ENCODE measurements at regions not wholly inside any gene's neighbourhood (a gene's known extent, or its start where the extent isn't known, plus 50 kb on each side); places are given as distances from the start of the nearest gene placed in this dataset.
"Not testable (repeated sequence)": the region's sequence is repeated elsewhere in the genome, so short reads cannot be mapped to it uniquely, and the experiment has no call there.

- DNase-seq (ENCODE audit: low read depth in 2 of 3, low spot score in 1 of 3): no peak
These were observed 175.2 kb upstream of the ARID1B start for GRCh38 chr6:156602066-156602385.

GRCh38 chr6:156601152-156602065 lies 175.8 kb upstream of the ARID1B start:
- DNase-seq (ENCODE audit: low read depth in 2 of 3, low spot score in 1 of 3): no peak

- no peak for DNase-seq (ENCODE audit: low read depth in 2 of 3, low spot score in 1 of 3)
These were observed 176.5 kb upstream of the ARID1B start for GRCh38 chr6:156600678-156601077.

DNA sequence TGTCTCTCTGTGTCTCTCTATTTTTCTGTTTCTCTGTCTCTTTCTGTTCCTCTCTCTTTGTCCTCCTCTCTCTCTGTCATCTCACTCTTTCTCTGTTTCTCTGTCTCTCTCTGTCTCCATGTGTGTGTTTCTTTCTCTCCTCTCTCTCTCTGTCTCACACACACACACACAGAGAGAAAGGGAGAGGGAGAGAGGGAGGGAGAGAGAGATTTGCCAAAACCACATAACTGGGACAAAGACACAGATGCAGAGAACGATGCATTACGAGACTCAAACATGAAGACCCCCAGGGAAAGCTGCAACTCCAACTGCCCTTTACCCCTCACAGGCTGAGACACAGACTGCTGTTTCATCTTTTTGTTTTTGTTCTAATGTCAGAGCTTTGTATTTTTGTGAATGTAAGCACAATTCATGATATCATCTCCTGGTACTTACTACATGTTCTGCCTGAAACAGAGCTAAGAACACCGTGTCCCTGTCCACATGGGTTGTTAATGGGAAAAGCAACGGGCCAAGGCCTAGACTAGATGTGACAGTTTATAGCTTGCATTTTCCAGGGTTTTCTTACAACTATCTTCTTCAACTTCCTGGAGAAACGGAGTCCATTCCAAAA lies 177.1 kb upstream of the ARID1B start:
- no peak for DNase-seq (ENCODE audit: low read depth in 2 of 3, low spot score in 1 of 3)

DNA sequence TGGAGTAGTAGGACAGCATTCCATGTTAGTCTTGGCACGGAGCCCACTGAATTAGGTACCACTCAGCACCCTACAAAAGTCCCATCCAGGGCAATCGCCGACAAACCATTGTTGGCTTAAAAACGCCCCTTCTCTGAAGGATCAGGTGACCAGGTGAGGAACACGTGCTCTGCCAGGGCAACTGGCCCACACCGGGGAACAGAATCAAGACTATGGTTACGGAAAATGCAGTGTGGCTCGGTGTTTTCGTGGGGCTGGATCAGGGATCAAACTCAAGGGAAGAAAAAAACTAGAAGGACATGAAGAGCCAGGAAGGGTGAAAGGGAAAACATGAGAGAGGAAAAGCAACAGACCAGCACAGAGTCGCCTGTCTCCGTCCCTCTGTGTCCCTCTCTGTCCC lies 177.8 kb upstream of the ARID1B start:
- no peak for DNase-seq (ENCODE audit: low read depth in 2 of 3, low spot score in 1 of 3)

DNA sequence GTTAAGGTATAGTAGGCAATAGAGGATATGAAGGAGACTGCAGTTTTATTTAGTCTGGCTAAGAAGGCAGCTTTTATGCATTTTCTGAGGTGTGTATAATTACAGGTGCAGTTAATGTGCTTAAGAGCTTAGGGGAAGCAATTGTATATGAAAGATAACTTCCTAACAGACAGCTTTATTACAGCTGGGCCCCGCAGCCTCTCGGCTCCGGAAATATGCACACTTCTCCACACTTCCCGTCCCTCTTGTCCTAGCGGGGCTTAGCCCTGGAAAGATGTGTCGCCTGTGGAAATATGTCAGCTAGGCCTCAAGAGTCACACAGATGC lies 178.4 kb upstream of the ARID1B start:
- no peak for DNase-seq (ENCODE audit: low read depth in 2 of 3, low spot score in 1 of 3)

DNA sequence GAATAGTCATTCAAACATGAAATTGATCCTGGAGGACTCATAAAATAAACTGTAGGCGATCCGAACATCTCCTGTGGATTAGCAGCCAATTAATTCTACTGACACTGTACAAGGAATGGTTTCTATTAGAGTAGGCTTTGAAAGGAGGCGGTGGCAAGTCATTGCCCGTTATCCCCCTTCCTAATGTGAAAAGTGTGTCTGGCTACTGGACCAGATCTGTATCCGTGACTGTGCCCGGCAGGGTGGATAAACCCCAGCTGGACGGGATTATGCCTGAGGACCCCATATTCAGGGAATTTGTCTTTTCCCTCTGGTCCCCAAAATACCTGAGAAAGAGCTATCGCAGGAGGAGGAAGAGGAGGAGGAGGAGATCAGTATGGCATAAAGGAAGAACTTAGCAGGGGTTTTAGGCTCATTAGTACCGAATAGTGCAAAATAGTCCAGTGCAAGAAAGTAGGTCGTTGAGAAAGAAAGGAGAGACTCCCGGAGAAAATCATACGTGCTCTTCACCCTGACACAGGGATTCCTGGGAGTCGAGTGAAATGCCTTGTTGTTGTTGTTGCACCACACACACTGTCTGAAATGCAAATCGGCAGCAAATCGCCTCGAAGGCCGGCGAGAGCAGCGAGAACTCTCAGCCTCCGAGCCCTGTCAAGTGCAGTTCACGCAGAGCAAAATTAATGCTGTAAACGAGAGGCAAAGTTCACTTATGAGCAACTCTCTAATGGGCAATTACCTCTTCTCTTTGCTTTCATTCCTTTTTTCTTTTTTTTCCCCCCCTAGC lies 178.9 kb upstream of the ARID1B start:
- no peak for DNase-seq (ENCODE audit: low read depth in 2 of 3, low spot score in 1 of 3)

GRCh38 chr6:156597095-156597494 lies 180.1 kb upstream of the ARID1B start:
- DNase-seq (ENCODE audit: low read depth in 2 of 3, low spot score in 1 of 3): no peak

DNA sequence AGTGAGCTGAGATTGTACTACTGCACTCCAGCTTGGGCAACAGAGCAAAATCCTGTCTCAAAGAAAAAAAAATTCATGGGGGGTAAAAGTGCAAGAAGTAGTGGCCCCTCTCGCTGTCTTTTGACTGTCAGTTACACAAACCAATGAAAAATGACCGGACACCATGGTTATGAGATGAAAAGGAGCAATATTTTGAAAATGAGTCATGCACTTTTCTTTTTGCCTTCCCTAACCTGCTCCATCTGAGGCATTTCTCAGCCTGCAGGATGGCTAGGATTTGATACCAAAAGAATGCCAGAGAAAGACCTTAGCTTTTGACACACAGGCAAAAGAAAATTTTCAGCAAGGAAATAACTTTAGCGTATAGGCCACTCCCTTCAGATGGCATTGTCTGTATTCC lies 181.7 kb upstream of the ARID1B start:
- DNase-seq (ENCODE audit: low read depth in 2 of 3, low spot score in 1 of 3): no peak

DNA sequence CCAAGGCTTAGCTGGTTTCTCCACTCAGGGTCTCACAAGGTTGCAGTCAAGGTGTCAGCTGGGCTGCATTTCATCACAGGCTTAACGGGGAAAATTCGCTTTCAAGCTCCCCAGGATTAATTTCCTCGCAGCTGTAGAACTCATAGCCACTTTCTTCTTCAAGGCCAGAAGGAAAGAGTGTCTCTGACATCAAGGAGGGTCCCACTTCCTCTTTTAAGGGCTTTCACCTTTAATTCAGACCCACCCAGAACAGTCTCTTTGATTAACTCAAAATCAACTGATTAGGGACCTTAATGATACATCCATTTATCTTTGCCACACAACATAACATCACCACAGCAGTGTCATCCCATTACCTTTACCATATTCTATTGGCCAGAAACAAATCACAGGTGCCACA lies 183.3 kb upstream of the ARID1B start:
- DNase-seq (ENCODE audit: low read depth in 2 of 3, low spot score in 1 of 3): no peak

- no peak for DNase-seq (ENCODE audit: low read depth in 2 of 3, low spot score in 1 of 3)
These were observed 184.1 kb upstream of the ARID1B start for GRCh38 chr6:156593127-156593526.

GRCh38 chr6:156590482-156590881 lies 186.7 kb upstream of the ARID1B start:
- no peak for DNase-seq (ENCODE audit: low read depth in 2 of 3, low spot score in 1 of 3)

DNA sequence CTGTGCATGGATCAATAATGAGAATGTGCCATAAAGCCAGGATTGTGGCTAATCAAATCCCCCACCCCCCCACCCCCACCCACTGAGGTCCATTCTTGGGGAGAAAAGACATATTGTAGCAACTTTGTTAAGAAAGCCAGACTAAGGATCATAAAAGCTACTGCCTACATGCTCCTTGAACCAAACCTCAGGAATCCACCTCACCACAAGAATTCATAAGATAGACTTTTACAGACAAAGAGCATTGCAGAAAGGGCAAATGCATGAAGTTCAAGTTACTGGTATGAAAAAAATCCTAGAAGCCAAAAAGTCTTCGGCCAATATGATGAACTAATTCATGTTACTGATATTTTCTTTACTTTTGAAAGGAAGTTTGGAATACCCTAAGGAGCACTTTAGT lies 187.9 kb upstream of the ARID1B start:
- no peak for DNase-seq (ENCODE audit: low read depth in 2 of 3, low spot score in 1 of 3)

- DNase-seq (ENCODE audit: low read depth in 2 of 3, low spot score in 1 of 3): no peak
These were observed 189.4 kb upstream of the ARID1B start for GRCh38 chr6:156587751-156588301.

- DNase-seq (ENCODE audit: low read depth in 2 of 3, low spot score in 1 of 3): no peak
These were observed 190.1 kb upstream of the ARID1B start for GRCh38 chr6:156587071-156587470.

DNA sequence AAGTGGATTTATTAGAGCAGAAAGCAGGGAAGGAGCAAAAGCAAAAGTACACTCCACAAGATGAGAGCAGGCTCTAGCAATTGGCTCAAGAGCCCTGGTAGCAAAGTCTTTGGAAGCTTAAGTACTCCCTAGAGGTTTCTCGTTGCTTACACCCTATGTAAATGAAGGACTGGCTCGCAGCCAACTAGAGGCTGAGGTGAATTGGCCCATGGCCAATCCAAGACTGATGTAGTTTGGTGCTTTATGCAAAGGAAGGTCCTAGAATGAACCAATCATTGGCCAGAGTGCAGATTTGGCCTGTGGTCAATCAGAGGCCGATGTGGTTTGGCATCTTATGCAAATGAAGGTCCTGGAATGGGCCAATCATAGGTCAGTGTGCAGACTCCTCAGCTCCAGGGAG lies 191.3 kb upstream of the ARID1B start:
- no peak for DNase-seq (ENCODE audit: low read depth in 2 of 3, low spot score in 1 of 3)

GRCh38 chr6:156584121-156584520 lies 193.1 kb upstream of the ARID1B start:
- not testable (repeated sequence) for DNase-seq (ENCODE audit: low read depth in 2 of 3, low spot score in 1 of 3)

DNA sequence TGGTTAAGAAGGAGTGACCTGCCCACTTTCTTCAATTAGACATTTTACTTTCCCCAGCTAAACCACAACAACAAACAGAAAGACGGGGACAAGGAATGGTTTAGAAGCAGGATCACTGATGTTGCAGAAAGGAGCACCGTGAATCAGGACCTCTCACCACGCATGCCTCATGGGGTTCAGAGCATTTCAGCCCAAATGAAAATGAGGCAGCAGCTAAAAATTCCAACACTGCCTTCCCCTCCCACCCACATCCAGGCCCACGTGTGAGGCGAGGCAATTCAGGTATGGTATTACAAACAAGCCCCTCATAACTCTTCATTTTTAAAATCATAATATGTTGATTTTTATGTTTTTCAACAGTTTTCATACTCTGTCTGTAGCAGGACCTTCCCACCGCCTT lies 194.1 kb upstream of the ARID1B start:
- no peak for DNase-seq (ENCODE audit: low read depth in 2 of 3, low spot score in 1 of 3)

DNA sequence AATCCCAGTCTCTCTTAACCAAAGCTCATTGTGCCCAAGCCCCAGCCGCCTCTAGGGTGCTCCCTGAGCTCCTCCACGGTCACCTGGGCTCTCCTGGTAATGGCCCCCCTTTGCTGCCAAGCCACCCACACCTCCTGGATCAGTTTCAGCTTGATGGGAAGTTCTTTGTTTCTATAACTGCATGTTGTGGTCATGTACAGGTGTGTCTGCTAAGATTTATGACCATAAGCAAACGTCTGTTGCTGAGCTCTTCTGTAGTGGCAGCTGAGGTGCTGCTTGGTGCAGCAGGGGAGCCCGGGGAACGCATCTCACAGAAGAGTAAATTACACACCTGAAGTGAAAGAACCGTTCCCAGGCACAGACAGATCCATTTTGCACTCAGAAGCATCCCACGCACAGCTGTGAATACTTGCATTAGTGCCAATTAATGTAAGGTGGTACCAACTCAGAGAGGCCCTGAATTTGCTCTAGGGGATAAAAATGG lies 194.6 kb upstream of the ARID1B start:
- DNase-seq (ENCODE audit: low read depth in 2 of 3, low spot score in 1 of 3): no peak

- no peak for DNase-seq (ENCODE audit: low read depth in 2 of 3, low spot score in 1 of 3)
These were observed 197.6 kb upstream of the ARID1B start for GRCh38 chr6:156579564-156579963.

DNA sequence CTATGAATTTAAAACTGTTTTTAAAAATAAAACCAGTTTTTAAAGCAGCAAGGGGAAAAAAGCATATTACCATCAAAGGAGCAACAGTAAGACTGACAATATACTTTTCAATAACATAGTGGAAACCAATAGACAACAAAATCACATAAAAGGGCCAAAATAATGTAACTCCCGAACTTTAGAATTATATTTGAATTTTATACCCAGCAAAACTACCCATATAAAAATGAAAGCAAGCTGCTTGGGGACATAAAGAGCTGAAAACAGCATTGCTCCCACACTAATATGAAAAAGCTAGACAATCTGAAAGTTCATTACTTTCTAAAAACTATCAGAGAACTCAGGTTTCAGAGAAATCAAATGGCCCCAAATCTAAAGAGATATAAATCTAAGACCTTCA lies 199.4 kb upstream of the ARID1B start:
- DNase-seq (ENCODE audit: low read depth in 2 of 3, low spot score in 1 of 3): no peak

DNA sequence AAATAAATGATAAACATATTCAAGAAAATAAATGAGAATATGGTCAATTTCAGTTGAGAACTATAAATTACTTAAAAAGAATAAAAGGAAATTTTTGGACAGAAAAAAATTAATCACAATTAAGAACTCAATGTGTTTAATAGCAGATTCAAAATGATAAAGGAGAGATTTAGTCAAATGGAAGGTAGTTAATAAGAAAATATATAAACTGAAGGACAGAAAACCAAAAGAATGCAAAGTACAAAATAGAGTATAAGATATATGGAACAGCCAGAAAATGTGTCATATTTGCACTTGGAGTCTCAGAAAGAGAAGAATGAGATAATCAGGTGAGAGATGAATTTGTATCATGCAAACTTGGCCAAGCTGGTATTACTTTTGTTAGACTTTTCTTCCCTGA lies 201.8 kb upstream of the ARID1B start:
- no peak for DNase-seq (ENCODE audit: low read depth in 2 of 3, low spot score in 1 of 3)

Measured in stimulated activated CD4-positive, alpha-beta T cell treated with anti-CD3 and anti-CD28 coated beads, Interleukin-12 subunit alpha, Interleukin-12 subunit beta, amount 100 ng/mL, for 48 hours (primary cell).